Right lobe of liver (tissue), 4 donors: ENCODE measurements at regions not wholly inside any gene's neighbourhood (a gene's known extent, or its start where the extent isn't known, plus 50 kb on each side); places are given as distances from the start of the nearest gene placed in this dataset.

Experiments
- POLR2A ChIP-seq: fragments of 450-650 bp; IDR thresholded peaks from one replicate; pipeline ENCODE4 v1.6.1; 2017; ENCODE audit warnings: antibody characterized with exemption, mild to moderate bottlenecking
- TF ChIP-seq, protein P1 (sequence below), 4 donors: fragments of 200-600 bp in 3 of 4; fragments of 450-650 bp in 1 of 4; IDR thresholded peaks; one replicate each; pipeline versions ENCODE4 v1.5.1 to v1.8.0; 2016 to 2022; ENCODE audit warnings: antibody characterized with exemption in 4 of 4, mild to moderate bottlenecking in 2 of 4
- donor health status: DM: no; HTN: no; CAD: no.
- donor health status: DM: no; HTN: no; CAD: no.
- donor health status: DM: no; HTN: yes; CAD: no.

DNA sequence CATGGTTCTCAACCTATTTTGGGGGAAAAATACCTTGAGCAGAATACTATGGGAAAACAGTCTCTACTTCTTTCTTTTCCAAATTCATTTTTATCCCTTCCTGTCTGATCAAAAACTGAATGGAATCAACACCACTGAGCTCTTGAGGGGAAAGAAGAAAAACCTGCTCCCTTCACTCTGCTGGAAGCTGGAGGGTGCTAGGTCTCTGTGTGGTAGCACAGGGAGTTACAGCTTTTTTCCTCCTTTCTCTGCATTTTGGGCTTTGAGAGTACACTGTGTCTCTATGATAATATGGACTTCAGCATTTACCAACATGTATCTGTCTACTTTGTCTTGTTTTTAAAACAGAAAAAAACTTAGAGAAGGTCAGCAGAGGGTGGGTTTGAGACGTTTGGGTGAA lies 417.2 kb upstream of the SYT1 start:
- TF ChIP-seq, protein P1, sequence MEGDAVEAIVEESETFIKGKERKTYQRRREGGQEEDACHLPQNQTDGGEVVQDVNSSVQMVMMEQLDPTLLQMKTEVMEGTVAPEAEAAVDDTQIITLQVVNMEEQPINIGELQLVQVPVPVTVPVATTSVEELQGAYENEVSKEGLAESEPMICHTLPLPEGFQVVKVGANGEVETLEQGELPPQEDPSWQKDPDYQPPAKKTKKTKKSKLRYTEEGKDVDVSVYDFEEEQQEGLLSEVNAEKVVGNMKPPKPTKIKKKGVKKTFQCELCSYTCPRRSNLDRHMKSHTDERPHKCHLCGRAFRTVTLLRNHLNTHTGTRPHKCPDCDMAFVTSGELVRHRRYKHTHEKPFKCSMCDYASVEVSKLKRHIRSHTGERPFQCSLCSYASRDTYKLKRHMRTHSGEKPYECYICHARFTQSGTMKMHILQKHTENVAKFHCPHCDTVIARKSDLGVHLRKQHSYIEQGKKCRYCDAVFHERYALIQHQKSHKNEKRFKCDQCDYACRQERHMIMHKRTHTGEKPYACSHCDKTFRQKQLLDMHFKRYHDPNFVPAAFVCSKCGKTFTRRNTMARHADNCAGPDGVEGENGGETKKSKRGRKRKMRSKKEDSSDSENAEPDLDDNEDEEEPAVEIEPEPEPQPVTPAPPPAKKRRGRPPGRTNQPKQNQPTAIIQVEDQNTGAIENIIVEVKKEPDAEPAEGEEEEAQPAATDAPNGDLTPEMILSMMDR (IDR thresholded peaks at IDR 0.05), result no peak
- no peak for TF ChIP-seq POLR2A
